GM19372 (cell line): ENCODE measurements at regions not wholly inside any gene's neighbourhood (a gene's known extent, or its start where the extent isn't known, plus 50 kb on each side); places are given as distances from the start of the nearest gene placed in this dataset.

Experiments used
- ATAC-seq: cut with Tn5 transposase; IDR thresholded peaks from one replicate; pipeline ENCODE4 v1.9.1; 2021; ENCODE audit warnings: mild to moderate bottlenecking, low read depth, moderate library complexity; ENCODE audit not compliant: unreplicated experiment

GRCh38 chr2:48249631-48250473 is 64.6 kb upstream of the FOXN2 start:
- no peak for ATAC-seq

- ATAC-seq, result no peak
These were observed 64.0 kb upstream of the FOXN2 start for GRCh38 chr2:48250474-48250844.

- ATAC-seq, result no peak
These were observed 63.5 kb upstream of the FOXN2 start for GRCh38 chr2:48250943-48251342.

- ATAC-seq, result no peak
These were observed 62.9 kb upstream of the FOXN2 start for GRCh38 chr2:48251437-48252148.

GRCh38 chr2:48253301-48253700 is 61.2 kb upstream of the FOXN2 start:
- no peak for ATAC-seq

GRCh38 chr2:48254839-48255238 is 59.6 kb upstream of the FOXN2 start:
- ATAC-seq, result no peak

GRCh38 chr2:48257456-48257855 is 57.0 kb upstream of the FOXN2 start:
- no peak for ATAC-seq

GRCh38 chr2:48258481-48259149 is 55.9 kb upstream of the FOXN2 start:
- ATAC-seq, result no peak

- no peak for ATAC-seq
These were observed 54.7 kb upstream of the FOXN2 start for GRCh38 chr2:48259811-48260210.

GRCh38 chr2:48264627-48265026 is 49.9 kb upstream of the FOXN2 start:
- ATAC-seq, result no peak
